SK-N-SH (cell line): ENCODE measurements at regions not wholly inside any gene's neighbourhood (a gene's known extent, or its start where the extent isn't known, plus 50 kb on each side); places are given as distances from the start of the nearest gene placed in this dataset.

Experiments used
- CTCF ChIA-PET: fragments of 300-600, 350-600 bp; formaldehyde crosslinking; extraction: SDS; loops from one replicate; lab custom pipeline; 2021; lab: Yijun Ruan, JAX
- POLR2A ChIA-PET: fragments of 350-600 bp; sonication (Branson Sonifier 250); formaldehyde crosslinking; extraction: SDS; loops from one replicate; lab custom pipeline; 2020; ENCODE audit warnings: antibody characterized with exemption, inconsistent platforms; lab: Yijun Ruan, JAX
- DNase-seq: peaks from one replicate; pipeline ENCODE4 v3.0.0; 2012
- H2AFZ ChIP-seq: fragments of 200-600 bp; sonication (generic); 2 replicates; pipeline ENCODE4 v1.8.1; 2016; ENCODE audit warnings: antibody characterized with exemption, mild to moderate bottlenecking, low read depth
- H3F3A ChIP-seq: fragments of 200-600 bp; sonication (generic); replicated peaks from 2 replicates; pipeline ENCODE3; 2016; ENCODE audit warnings: antibody characterized with exemption, mild to moderate bottlenecking; ENCODE audit not compliant: insufficient read depth
- H3K27ac ChIP-seq, 2 experiments: fragments of 200-500 bp in 1 of 2; fragments of 200-600 bp in 1 of 2; sonication (Bioruptor generic) in 1 of 2; sonication (generic), shearing (Covaris generic) in 1 of 2; 2 replicates each; pipeline versions ENCODE4 v1.5.1 to v1.6.1; 2014 to 2016; ENCODE audit warnings: low read depth in 2 of 2, inconsistent platforms in 1 of 2, low read length in 1 of 2, mild to moderate bottlenecking in 1 of 2, mixed read lengths in 1 of 2
- H3K27me3 ChIP-seq: fragments of 200-600 bp; sonication (generic), shearing (Covaris generic); 2 replicates; pipeline ENCODE4 v1.6.1; 2016; ENCODE audit warnings: mixed run types; ENCODE audit not compliant: insufficient read depth
- H3K36me3 ChIP-seq, 2 experiments: fragments of 200-500 bp in 1 of 2; fragments of 200-600 bp in 1 of 2; sonication (Bioruptor generic) in 1 of 2; sonication (generic) in 1 of 2; replicated peaks in 1 of 2; 2 replicates each; pipeline versions ENCODE3 to v1.5.1; 2014 to 2016; ENCODE audit warnings: low read length in 1 of 2, mild to moderate bottlenecking in 1 of 2; ENCODE audit not compliant: insufficient read depth in 2 of 2, control insufficient read depth in 1 of 2
- H3K4me1 ChIP-seq, 2 experiments: fragments of 200-500 bp in 1 of 2; fragments of 200-600 bp in 1 of 2; sonication (Bioruptor generic) in 1 of 2; sonication (generic), shearing (Covaris generic) in 1 of 2; 2 replicates each; pipeline versions ENCODE4 v1.5.1 to v1.6.1; 2014 to 2016; ENCODE audit warnings: low read depth in 1 of 2, low read length in 1 of 2, mixed run types in 1 of 2; ENCODE audit not compliant: insufficient read depth in 2 of 2, control insufficient read depth in 1 of 2
- H3K4me2 ChIP-seq: fragments of 200-600 bp; sonication (generic), shearing (Covaris generic); 2 replicates; pipeline ENCODE4 v1.6.1; 2017; ENCODE audit warnings: mixed run types
- H3K4me3 ChIP-seq, 2 experiments: fragments of 200-500 bp in 1 of 2; fragments of 200-600 bp in 1 of 2; sonication (Bioruptor generic) in 1 of 2; sonication (generic), shearing (Covaris generic) in 1 of 2; 2 replicates each; pipeline versions ENCODE4 v1.5.1 to v1.8.1; 2014 to 2016; ENCODE audit warnings: low read depth in 2 of 2, inconsistent platforms in 1 of 2, low read length in 1 of 2, mild to moderate bottlenecking in 1 of 2, mixed read lengths in 1 of 2, moderate library complexity in 1 of 2
- H3K79me2 ChIP-seq: fragments of 200-600 bp; sonication (generic); 2 replicates; pipeline ENCODE4 v1.8.1; 2017; ENCODE audit warnings: mild to moderate bottlenecking; ENCODE audit not compliant: insufficient read depth
- H3K9ac ChIP-seq: fragments of 200-600 bp; sonication (generic); 2 replicates; pipeline ENCODE4 v1.6.1; 2017; ENCODE audit warnings: mixed run types
- H3K9me2 ChIP-seq: fragments of 200-600 bp; sonication (generic); 2 replicates; pipeline ENCODE4 v1.6.1; 2017; ENCODE audit warnings: mixed run types
- H3K9me3 ChIP-seq: fragments of 200-600 bp; sonication (generic); 2 replicates; pipeline ENCODE4 v1.6.1; 2017; ENCODE audit warnings: mixed run types, mild to moderate bottlenecking, moderate library complexity
- H4K20me1 ChIP-seq: fragments of 200-600 bp; sonication (generic); 2 replicates; pipeline ENCODE4 v1.6.1; 2017; ENCODE audit warnings: mild to moderate bottlenecking, mixed run types; ENCODE audit not compliant: insufficient read depth
- CHD2 ChIP-seq: fragments of 150-350 bp; IDR thresholded peaks from 2 replicates; pipeline ENCODE4 v1.6.1; 2018; ENCODE audit warnings: low read length; ENCODE audit not compliant: partially characterized antibody
- CTCF ChIP-seq: fragments of 200-600 bp; sonication (generic); IDR thresholded peaks from 2 replicates; pipeline ENCODE4 v1.6.1; 2017; ENCODE audit warnings: antibody characterized with exemption, mild to moderate bottlenecking, moderate library complexity
- FOSL2 ChIP-seq: IDR thresholded peaks from 2 replicates; pipeline ENCODE4 v1.4.0; 2012; ENCODE audit warnings: low read depth, mild to moderate bottlenecking, moderate library complexity, borderline replicate concordance
- FOXJ3 ChIP-seq: sonication (generic); formaldehyde crosslinking; IDR thresholded peaks from 2 replicates; pipeline ENCODE4 v1.5.1; 2020; ENCODE audit warnings: mild to moderate bottlenecking, missing genetic modification reagents
- FOXM1 ChIP-seq: IDR thresholded peaks from 2 replicates; pipeline ENCODE4 v1.4.0; 2012; ENCODE audit warnings: low read depth, mild to moderate bottlenecking
- JUND ChIP-seq: IDR thresholded peaks from 2 replicates; pipeline ENCODE4 v1.4.0; 2012
- MEF2A ChIP-seq: IDR thresholded peaks from 2 replicates; pipeline ENCODE4 v1.4.0; 2012; ENCODE audit warnings: low read depth, borderline replicate concordance
- NFIC ChIP-seq: IDR thresholded peaks from 2 replicates; pipeline ENCODE4 v1.4.0; 2012; ENCODE audit warnings: borderline replicate concordance
- NRF1 ChIP-seq: IDR thresholded peaks from 2 replicates; pipeline ENCODE4 v1.6.1; 2012; ENCODE audit warnings: low read depth, mild to moderate bottlenecking, low read length
- RAD21 ChIP-seq: IDR thresholded peaks from 2 replicates; pipeline ENCODE4 v1.6.1; 2012; ENCODE audit warnings: mild to moderate bottlenecking, low read length
- RCOR1 ChIP-seq: fragments of 150-350 bp; IDR thresholded peaks from 2 replicates; pipeline ENCODE4 v1.6.1; 2017; ENCODE audit warnings: antibody characterized with exemption, low read length
- REST ChIP-seq: IDR thresholded peaks from 2 replicates; pipeline ENCODE4 v1.6.1; 2012; ENCODE audit warnings: mild to moderate bottlenecking, low read depth, low read length, moderate library complexity
- RFX5 ChIP-seq: IDR thresholded peaks from 2 replicates; pipeline ENCODE4 v1.6.1; 2012; ENCODE audit warnings: mild to moderate bottlenecking, improper control_type of control experiment, low read length
- RXRA ChIP-seq: IDR thresholded peaks from 2 replicates; pipeline ENCODE4 v1.4.0; 2012; ENCODE audit warnings: low read depth, mild to moderate bottlenecking, borderline replicate concordance
- SIN3A ChIP-seq: IDR thresholded peaks from 2 replicates; pipeline ENCODE4 v1.6.1; 2012; ENCODE audit warnings: low read depth, mild to moderate bottlenecking, low read length, moderate library complexity, borderline replicate concordance
- SMC3 ChIP-seq: IDR thresholded peaks from 2 replicates; pipeline ENCODE4 v1.6.1; 2012; ENCODE audit warnings: low read depth, low read length, improper control_type of control experiment
- TAF1 ChIP-seq: IDR thresholded peaks from 2 replicates; pipeline ENCODE4 v1.6.1; 2012; ENCODE audit warnings: low read depth, mild to moderate bottlenecking, low read length, moderate library complexity, borderline replicate concordance
- YY1 ChIP-seq: IDR thresholded peaks from 2 replicates; pipeline ENCODE4 v1.4.0; 2012; ENCODE audit warnings: low read depth, mild to moderate bottlenecking
- WGBS: methylation state at CpG from one replicate; pipeline ENCODE4 v1.1.6; 2017; ENCODE audit warnings: low lambda C conversion rate; 5-methylcytosine and 5-hydroxymethylcytosine counted together
- TF ChIP-seq, protein P1 (sequence below): fragments of 150-350 bp; IDR thresholded peaks from 2 replicates; pipeline ENCODE4 v1.6.1; 2016; ENCODE audit warnings: mild to moderate bottlenecking, low read depth, low read length
- TF ChIP-seq, protein P2 (sequence below): IDR thresholded peaks from 2 replicates; pipeline ENCODE4 v1.4.0; 2012; ENCODE audit warnings: low read depth, borderline replicate concordance

DNA sequence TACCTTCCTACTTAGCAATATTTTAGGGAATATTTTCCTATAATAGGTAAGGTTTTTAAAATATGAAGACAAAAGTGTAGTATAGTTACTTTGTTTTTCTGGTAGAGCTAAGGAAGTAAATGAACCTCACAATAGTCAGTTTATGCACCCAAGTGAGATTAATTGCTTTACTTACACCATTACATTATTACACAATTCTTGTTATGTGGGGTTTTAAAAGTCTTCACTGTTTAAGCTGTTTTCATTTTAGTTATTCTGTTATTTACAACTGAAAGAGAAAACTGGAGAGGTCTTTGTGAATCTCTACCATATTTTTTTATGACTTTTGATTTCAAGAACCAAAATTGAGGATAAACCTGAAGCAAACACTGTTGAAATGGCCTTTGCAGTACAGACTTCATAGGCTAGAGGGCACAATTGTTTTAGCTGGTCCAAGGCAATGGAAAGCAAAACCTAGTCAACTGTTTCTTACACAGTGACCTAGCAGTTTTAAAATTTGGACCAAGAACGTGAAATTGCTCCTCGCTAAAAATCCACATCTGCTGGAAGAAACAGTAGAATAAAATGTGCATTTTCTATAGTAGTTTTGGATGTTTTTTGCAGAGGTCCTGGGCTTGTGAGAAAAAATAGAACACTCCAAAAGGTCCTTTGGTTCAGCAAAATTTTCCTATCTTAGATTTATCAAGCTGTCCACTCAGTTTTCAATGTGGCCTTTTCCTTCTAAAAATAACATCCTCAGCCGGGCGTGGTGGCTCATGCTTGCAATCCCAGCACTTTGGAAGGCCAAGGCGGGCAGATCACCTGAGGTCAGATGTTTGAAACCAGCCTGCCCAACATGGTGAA is 66.4 kb upstream of the FER start:
- Histone ChIP-seq H3K4me2 (no peak overlapping the region; the same call in 1 of the 2 replicates), H3K27me3 (no peaks in the 10 kb centered on the region), H3K36me3 (no peaks in the 10 kb centered on the region), H3K4me3 (no peak overlapping the region; a peak in 1 of 4 replicates), H3K9me3 (no peaks in the 10 kb centered on the region), H3K9ac (no peak overlapping the region), H3K27ac (0 out of 4 replicates have a peak overlapping the region, but pooled peaks of 1 of the 2 experiments have one; percentile 12), H3K79me2 (no peaks in the 10 kb centered on the region), H4K20me1 (no peaks in the 10 kb centered on the region), H3K9me2 (no peaks in the 10 kb centered on the region), H3K4me1 (peaks cover 0 to 4% of the 10 kb centered on the region in 2 experiments; a peak in 1 of 4 replicates), H3F3A (no peaks in the 10 kb centered on the region), H2AFZ (peak overlapping the region; percentile 84)
- no peak for TF ChIP-seq FOXJ3
- TF ChIP-seq REST, result no peak
- no peak for TF ChIP-seq NRF1
- no peak for TF ChIP-seq JUND
- TF ChIP-seq TAF1, result no peak
- TF ChIP-seq RXRA, result no peak
- peak; percentile 89 for TF ChIP-seq RAD21
- TF ChIP-seq RCOR1, result 0 out of 2 replicates have a peak, but pooled peaks have one; percentile 24
- TF ChIP-seq SMC3, result peak; percentile 84
- TF ChIP-seq FOSL2, result no peak
- no peak for TF ChIP-seq MEF2A
- TF ChIP-seq, protein P1, sequence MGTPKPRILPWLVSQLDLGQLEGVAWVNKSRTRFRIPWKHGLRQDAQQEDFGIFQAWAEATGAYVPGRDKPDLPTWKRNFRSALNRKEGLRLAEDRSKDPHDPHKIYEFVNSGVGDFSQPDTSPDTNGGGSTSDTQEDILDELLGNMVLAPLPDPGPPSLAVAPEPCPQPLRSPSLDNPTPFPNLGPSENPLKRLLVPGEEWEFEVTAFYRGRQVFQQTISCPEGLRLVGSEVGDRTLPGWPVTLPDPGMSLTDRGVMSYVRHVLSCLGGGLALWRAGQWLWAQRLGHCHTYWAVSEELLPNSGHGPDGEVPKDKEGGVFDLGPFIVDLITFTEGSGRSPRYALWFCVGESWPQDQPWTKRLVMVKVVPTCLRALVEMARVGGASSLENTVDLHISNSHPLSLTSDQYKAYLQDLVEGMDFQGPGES, result 0 out of 2 replicates have a peak, but pooled peaks have one; percentile 5
- TF ChIP-seq YY1, result no peak
- no peak for TF ChIP-seq FOXM1
- TF ChIP-seq, protein P2, sequence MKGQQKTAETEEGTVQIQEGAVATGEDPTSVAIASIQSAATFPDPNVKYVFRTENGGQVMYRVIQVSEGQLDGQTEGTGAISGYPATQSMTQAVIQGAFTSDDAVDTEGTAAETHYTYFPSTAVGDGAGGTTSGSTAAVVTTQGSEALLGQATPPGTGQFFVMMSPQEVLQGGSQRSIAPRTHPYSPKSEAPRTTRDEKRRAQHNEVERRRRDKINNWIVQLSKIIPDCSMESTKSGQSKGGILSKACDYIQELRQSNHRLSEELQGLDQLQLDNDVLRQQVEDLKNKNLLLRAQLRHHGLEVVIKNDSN, result no peak
- TF ChIP-seq NFIC, result no peak
- TF ChIP-seq CTCF, result peak; percentile 92
- TF ChIP-seq SIN3A, result no peak
- peak; percentile 12 for TF ChIP-seq CHD2
- peak; percentile 49; the same call in 1 of the 2 replicates for TF ChIP-seq RFX5
- WGBS, result 31% methylated on average over 5 of the region's 5 CpGs
- CTCF ChIA-PET, result interaction anchor here (0.5 to 2.3 kb wide), 25 partner anchors 10 to 1003 kb away, joined by 3 to 10 read pairs (median 4); no protein-coding TSS in a partner anchor
- POLR2A ChIA-PET, result interaction anchor here (0.6 kb wide), 1 partner anchor 729 kb away, joined by 3 read pairs; the partner anchor contains the start of gene PJA2
- DNase-seq, result peak; percentile 62
